Liver (tissue), 8 donors: ENCODE measurements at regions not wholly inside any gene's neighbourhood (a gene's known extent, or its start where the extent isn't known, plus 50 kb on each side); places are given as distances from the start of the nearest gene placed in this dataset.

Source experiments
- DNase-seq: peaks from one replicate; pipeline ENCODE4 v3.0.0-alpha.2; 2017; ENCODE audit warnings: low spot score
- H3K27ac ChIP-seq, 2 donors: one replicate each; pipeline ENCODE4 v1.7.0; 2013; ENCODE audit warnings: inconsistent platforms in 2 of 2, low read length in 2 of 2, control low read depth in 1 of 2, low read depth in 1 of 2, mild to moderate bottlenecking in 1 of 2
- H3K27me3 ChIP-seq, 4 donors: one replicate each; pipeline versions ENCODE4 v1.6.1 to v1.7.0; 2013; ENCODE audit warnings: low read length in 3 of 4, inconsistent platforms in 1 of 4, mild to moderate bottlenecking in 1 of 4, moderate library complexity in 1 of 4; ENCODE audit not compliant: control insufficient read depth in 4 of 4, insufficient read depth in 4 of 4
- H3K36me3 ChIP-seq, 4 donors: one replicate each; pipeline versions ENCODE4 v1.6.1 to v1.7.0; 2013; ENCODE audit warnings: low read length in 3 of 4, mild to moderate bottlenecking in 3 of 4, low read depth in 1 of 4, moderate library complexity in 1 of 4; ENCODE audit not compliant: control insufficient read depth in 4 of 4, insufficient read depth in 3 of 4
- H3K4me1 ChIP-seq, 4 donors: one replicate each; pipeline versions ENCODE4 v1.6.1 to v1.7.0; 2013; ENCODE audit warnings: low read length in 3 of 4, mild to moderate bottlenecking in 3 of 4, moderate library complexity in 1 of 4; ENCODE audit not compliant: control insufficient read depth in 4 of 4, insufficient read depth in 4 of 4
- H3K4me3 ChIP-seq, 3 donors: one replicate each; pipeline versions ENCODE4 v1.6.1 to v1.7.0; 2013; ENCODE audit warnings: low read length in 3 of 3, control low read depth in 1 of 3, low read depth in 1 of 3, mild to moderate bottlenecking in 1 of 3
- H3K9ac ChIP-seq, 2 donors: one replicate each; pipeline ENCODE4 v1.7.0; 2013; ENCODE audit warnings: low read length in 2 of 2, mild to moderate bottlenecking in 2 of 2, moderate library complexity in 2 of 2, control low read depth in 1 of 2, low read depth in 1 of 2
- H3K9me3 ChIP-seq, 4 donors: one replicate each; pipeline versions ENCODE4 v1.6.1 to v1.7.0; 2013; ENCODE audit warnings: low read length in 3 of 4; ENCODE audit not compliant: control insufficient read depth in 4 of 4
- EGR1 ChIP-seq, 2 donors: IDR thresholded peaks; 2 replicates each; pipeline ENCODE4 v1.6.1; 2016 to 2018; ENCODE audit warnings: antibody characterized with exemption in 2 of 2, low read depth in 2 of 2
- FOXA1 ChIP-seq: IDR thresholded peaks from 2 replicates; pipeline ENCODE4 v1.6.1; 2016; ENCODE audit warnings: antibody characterized with exemption
- FOXA2 ChIP-seq: IDR thresholded peaks from 2 replicates; pipeline ENCODE4 v1.6.1; 2016; ENCODE audit warnings: antibody characterized with exemption
- GABPA ChIP-seq, 2 donors: IDR thresholded peaks in 1 of 2; conservative IDR thresholded peaks in 1 of 2; 2 replicates each; pipeline ENCODE4 v1.6.1; 2016; ENCODE audit warnings: antibody characterized with exemption in 2 of 2, mild to moderate bottlenecking in 1 of 2, moderate library complexity in 1 of 2
- HNF4A ChIP-seq, 2 donors: conservative IDR thresholded peaks; 2 replicates each; pipeline ENCODE4 v1.6.1; 2016; ENCODE audit warnings: antibody characterized with exemption in 2 of 2, mild to moderate bottlenecking in 2 of 2
- HNF4G ChIP-seq: IDR thresholded peaks from 2 replicates; pipeline ENCODE4 v1.6.1; 2016; ENCODE audit warnings: antibody characterized with exemption
- JUND ChIP-seq, 2 donors: IDR thresholded peaks; 2 replicates each; pipeline ENCODE4 v1.6.1; 2016; ENCODE audit warnings: antibody characterized with exemption in 2 of 2
- RAD21 ChIP-seq, 2 donors: IDR thresholded peaks; 2 replicates each; pipeline ENCODE4 v1.6.1; 2016; ENCODE audit warnings: antibody characterized with exemption in 2 of 2, mild to moderate bottlenecking in 2 of 2
- RXRA ChIP-seq, 2 donors: IDR thresholded peaks; 2 replicates each; pipeline ENCODE4 v1.6.1; 2017 to 2018; ENCODE audit warnings: antibody characterized with exemption in 2 of 2, mild to moderate bottlenecking in 1 of 2
- TAF1 ChIP-seq: conservative IDR thresholded peaks from 2 replicates; pipeline ENCODE4 v1.6.1; 2016; ENCODE audit warnings: antibody characterized with exemption, mild to moderate bottlenecking
- YY1 ChIP-seq: IDR thresholded peaks from 2 replicates; pipeline ENCODE4 v1.6.1; 2016; ENCODE audit warnings: antibody characterized with exemption, mild to moderate bottlenecking
- WGBS: extraction: QIAGEN DNeasy Blood & Tissue Kit; methylation state at CpG from one replicate; pipeline ENCODE4 v1.1.7; 2013; 5-methylcytosine and 5-hydroxymethylcytosine counted together
- TF ChIP-seq, protein P1 (sequence below): fragments of 150-350 bp; IDR thresholded peaks from 2 replicates; pipeline ENCODE4 v1.5.1; 2017; ENCODE audit warnings: improper control_type of control experiment, low read depth, low read length; ENCODE audit not compliant: missing input control
- TF ChIP-seq, protein P2 (sequence below): IDR thresholded peaks from 2 replicates; pipeline ENCODE4 v1.6.1; 2016; ENCODE audit warnings: antibody characterized with exemption
- TF ChIP-seq, protein P3 (sequence below): IDR thresholded peaks from 2 replicates; pipeline ENCODE4 v1.6.1; 2016; ENCODE audit warnings: antibody characterized with exemption
- TF ChIP-seq, protein P4 (sequence below): IDR thresholded peaks from 2 replicates; pipeline ENCODE4 v1.6.1; 2016; ENCODE audit warnings: antibody characterized with exemption
- donor health status: healthy.
- donor health status: healthy.
- donor health status: healthy.
- donor health status: healthy.
- donor health status: healthy.

DNA sequence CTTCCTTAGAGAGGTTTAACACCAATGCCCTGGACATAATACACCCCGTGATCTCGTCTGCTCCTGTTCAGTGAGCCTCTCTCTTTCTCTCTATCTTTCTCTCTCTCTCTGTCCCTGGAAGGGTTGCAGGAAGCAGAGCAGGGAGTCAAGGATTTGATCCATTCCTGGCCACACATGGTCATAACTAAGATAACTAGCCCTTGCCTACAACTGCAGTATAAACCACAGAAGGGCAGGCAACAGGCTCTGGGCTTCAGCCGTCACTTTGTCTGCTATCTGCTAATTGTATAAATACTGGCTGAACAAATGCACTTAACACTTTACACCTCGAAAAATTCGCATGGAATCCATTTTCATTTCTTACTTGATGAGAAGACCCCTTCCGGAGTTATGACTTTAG, 357.5 kb upstream of the RUNX1 start:
- H3K27ac ChIP-seq, result no peak overlapping the region
- no peaks in the 10 kb centered on the region for H3K9me3 ChIP-seq
- peaks cover 0 to 2% (median 0%) of the 10 kb centered on the region in 4 donors for H3K4me1 ChIP-seq
- no peaks in the 10 kb centered on the region for H3K36me3 ChIP-seq
- no peak for DNase-seq
- H3K9ac ChIP-seq, result no peak overlapping the region
- H3K27me3 ChIP-seq, result peaks cover 0 to 2% (median 0%) of the 10 kb centered on the region in 4 donors
- WGBS, result 78% methylated on average over 6 of the region's 6 CpGs
- H3K4me3 ChIP-seq, result no peak overlapping the region
- TF ChIP-seq EGR1 (IDR thresholded peaks at IDR 0.05; ENCODE audit: low read depth in 2 of 2) (no peak), RXRA (IDR thresholded peaks at IDR 0.05) (no peak), RAD21 (IDR thresholded peaks at IDR 0.05) (no peak), FOXA2 (no peak), YY1 (no peak), FOXA1 (no peak), HNF4G (no peak), HNF4A (conservative IDR thresholded peaks at IDR 0.05) (no peak)
- TF ChIP-seq, protein P1, sequence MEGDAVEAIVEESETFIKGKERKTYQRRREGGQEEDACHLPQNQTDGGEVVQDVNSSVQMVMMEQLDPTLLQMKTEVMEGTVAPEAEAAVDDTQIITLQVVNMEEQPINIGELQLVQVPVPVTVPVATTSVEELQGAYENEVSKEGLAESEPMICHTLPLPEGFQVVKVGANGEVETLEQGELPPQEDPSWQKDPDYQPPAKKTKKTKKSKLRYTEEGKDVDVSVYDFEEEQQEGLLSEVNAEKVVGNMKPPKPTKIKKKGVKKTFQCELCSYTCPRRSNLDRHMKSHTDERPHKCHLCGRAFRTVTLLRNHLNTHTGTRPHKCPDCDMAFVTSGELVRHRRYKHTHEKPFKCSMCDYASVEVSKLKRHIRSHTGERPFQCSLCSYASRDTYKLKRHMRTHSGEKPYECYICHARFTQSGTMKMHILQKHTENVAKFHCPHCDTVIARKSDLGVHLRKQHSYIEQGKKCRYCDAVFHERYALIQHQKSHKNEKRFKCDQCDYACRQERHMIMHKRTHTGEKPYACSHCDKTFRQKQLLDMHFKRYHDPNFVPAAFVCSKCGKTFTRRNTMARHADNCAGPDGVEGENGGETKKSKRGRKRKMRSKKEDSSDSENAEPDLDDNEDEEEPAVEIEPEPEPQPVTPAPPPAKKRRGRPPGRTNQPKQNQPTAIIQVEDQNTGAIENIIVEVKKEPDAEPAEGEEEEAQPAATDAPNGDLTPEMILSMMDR, result no peak
- TF ChIP-seq, protein P2, sequence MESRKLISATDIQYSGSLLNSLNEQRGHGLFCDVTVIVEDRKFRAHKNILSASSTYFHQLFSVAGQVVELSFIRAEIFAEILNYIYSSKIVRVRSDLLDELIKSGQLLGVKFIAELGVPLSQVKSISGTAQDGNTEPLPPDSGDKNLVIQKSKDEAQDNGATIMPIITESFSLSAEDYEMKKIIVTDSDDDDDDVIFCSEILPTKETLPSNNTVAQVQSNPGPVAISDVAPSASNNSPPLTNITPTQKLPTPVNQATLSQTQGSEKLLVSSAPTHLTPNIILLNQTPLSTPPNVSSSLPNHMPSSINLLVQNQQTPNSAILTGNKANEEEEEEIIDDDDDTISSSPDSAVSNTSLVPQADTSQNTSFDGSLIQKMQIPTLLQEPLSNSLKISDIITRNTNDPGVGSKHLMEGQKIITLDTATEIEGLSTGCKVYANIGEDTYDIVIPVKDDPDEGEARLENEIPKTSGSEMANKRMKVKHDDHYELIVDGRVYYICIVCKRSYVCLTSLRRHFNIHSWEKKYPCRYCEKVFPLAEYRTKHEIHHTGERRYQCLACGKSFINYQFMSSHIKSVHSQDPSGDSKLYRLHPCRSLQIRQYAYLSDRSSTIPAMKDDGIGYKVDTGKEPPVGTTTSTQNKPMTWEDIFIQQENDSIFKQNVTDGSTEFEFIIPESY, result no peak
- TF ChIP-seq, protein P3, sequence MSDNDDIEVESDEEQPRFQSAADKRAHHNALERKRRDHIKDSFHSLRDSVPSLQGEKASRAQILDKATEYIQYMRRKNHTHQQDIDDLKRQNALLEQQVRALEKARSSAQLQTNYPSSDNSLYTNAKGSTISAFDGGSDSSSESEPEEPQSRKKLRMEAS, result no peak
- TF ChIP-seq, protein P4, sequence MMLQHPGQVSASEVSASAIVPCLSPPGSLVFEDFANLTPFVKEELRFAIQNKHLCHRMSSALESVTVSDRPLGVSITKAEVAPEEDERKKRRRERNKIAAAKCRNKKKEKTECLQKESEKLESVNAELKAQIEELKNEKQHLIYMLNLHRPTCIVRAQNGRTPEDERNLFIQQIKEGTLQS, result no peak

DNA sequence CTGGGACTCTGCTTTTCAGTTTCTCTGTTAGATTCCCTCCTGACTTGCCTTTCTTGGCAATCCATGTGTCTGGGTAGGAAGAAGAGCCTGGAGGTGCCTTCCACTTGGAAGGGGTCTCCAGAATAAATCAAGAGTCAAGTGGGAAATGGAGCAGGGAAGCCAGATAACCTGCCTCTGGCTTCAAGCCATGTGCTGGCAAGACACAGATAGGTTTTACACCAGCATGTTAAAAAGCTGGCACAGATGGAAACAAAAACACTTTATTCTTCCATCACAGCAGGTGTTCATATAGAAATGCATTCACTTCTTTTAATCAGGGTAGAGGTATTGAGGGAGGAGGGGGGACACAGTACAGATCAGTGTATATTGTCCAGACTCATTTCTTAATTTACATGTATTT, 356.9 kb upstream of the RUNX1 start:
- Histone ChIP-seq H3K27me3 (peaks cover 0 to 2% (median 0%) of the 10 kb centered on the region in 4 donors), H3K4me1 (peaks cover 0 to 2% (median 0%) of the 10 kb centered on the region in 4 donors), H3K9me3 (no peaks in the 10 kb centered on the region), H3K9ac (no peak overlapping the region), H3K36me3 (no peaks in the 10 kb centered on the region), H3K4me3 (no peak overlapping the region), H3K27ac (no peak overlapping the region)
- no peak for DNase-seq
- no peak for TF ChIP-seq GABPA (IDR thresholded peaks at IDR 0.05 in 1 of 2, conservative IDR thresholded peaks at IDR 0.05 in 1 of 2)
- no peak for TF ChIP-seq RAD21 (IDR thresholded peaks at IDR 0.05)

DNA sequence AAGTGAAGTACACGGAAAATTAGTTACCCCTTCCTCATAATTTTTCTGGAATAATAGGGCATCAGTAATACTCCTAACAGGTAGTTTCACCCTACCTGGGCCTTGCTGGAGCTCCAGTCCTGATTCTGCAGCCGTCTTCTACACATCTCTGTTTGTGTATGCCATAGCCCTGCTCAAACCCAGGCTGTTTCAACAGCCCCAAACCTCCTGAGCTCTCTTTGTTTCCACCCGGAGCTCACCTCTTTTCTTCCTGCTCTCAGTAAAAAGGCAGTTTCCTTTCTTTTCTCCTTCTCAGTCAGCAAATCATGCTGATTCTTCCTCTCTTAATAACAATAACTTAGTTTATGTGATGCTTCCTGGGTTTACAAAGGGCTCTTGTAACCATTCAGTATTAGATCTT, 355.1 kb upstream of the RUNX1 start:
- Histone ChIP-seq H3K4me3 (no peak overlapping the region), H3K9me3 (no peaks in the 10 kb centered on the region), H3K27ac (no peak overlapping the region), H3K4me1 (peaks cover 0 to 2% (median 0%) of the 10 kb centered on the region in 4 donors), H3K27me3 (peaks cover 0 to 2% (median 0%) of the 10 kb centered on the region in 4 donors), H3K9ac (no peak overlapping the region), H3K36me3 (no peaks in the 10 kb centered on the region)
- TF ChIP-seq YY1 (no peak), FOXA1 (no peak), EGR1 (IDR thresholded peaks at IDR 0.05; ENCODE audit: low read depth in 2 of 2) (no peak), TAF1 (no peak), JUND (IDR thresholded peaks at IDR 0.05) (no peak), HNF4A (conservative IDR thresholded peaks at IDR 0.05) (no peak)
- TF ChIP-seq, protein P3, result no peak
- TF ChIP-seq, protein P4, result no peak
- TF ChIP-seq, protein P2, result no peak
- WGBS, result 74% methylated on average over 3 of the region's 3 CpGs
- DNase-seq, result no peak
